ENCODE measurements at regions not wholly inside any gene's neighbourhood (a gene's known extent, or its start where the extent isn't known, plus 50 kb on each side); places are given as distances from the start of the nearest gene placed in this dataset.

- Histone ChIP-seq H3K9me2 (ENCODE audit: insufficient read depth) (no peaks in the 10 kb centered on the region), H3K4me3 (no peak overlapping the region), H3K4me2 (no peak overlapping the region), H3K79me2 (ENCODE audit: low read depth) (no peaks in the 10 kb centered on the region), H3K9me3 (ENCODE audit: insufficient read depth, low read depth) (no peaks in the 10 kb centered on the region), H3K36me3 (ENCODE audit: low read depth) (no peaks in the 10 kb centered on the region), H3K4me1 (replicated peaks; ENCODE audit: insufficient read depth) (no peaks in the 10 kb centered on the region), H3F3A (ENCODE audit: insufficient read depth, low read depth) (no peaks in the 10 kb centered on the region), H3K27me3 (ENCODE audit: insufficient read depth, low read depth) (0 out of 2 replicates have a peak, but pooled peaks cover 8% of the 10 kb centered on the region), H3K27ac (no peak overlapping the region), H4K20me1 (ENCODE audit: insufficient read depth) (no peaks in the 10 kb centered on the region), H2AFZ (no peak overlapping the region)
- intact Hi-C loops (cut with micrococcal nuclease; ENCODE audit: unreplicated experiment), result no loop called here
- POLR2A ChIA-PET (ENCODE audit: unreplicated experiment), result interaction anchor here (0.7 kb wide), 1 partner anchor 197 kb away, joined by 4 read pairs; no protein-coding TSS in a partner anchor
- CTCF ChIA-PET, result interaction anchor here (0.6 kb wide), 1 partner anchor 753 kb away, joined by 3 read pairs; no protein-coding TSS in a partner anchor
- TF ChIP-seq EZH2 (IDR thresholded peaks at IDR 0.05; ENCODE audit: low read depth) (no peak), CTCF (conservative IDR thresholded peaks at IDR 0.05) (no peak)
- no TSS peak for BruUV-seq (replicated peaks)
- DNase-seq, result no peak
Measured at GRCh38 chr1:240014051-240014450, 77.6 kb upstream of the FMN2 start.

- H3K4me1 ChIP-seq (replicated peaks; ENCODE audit: insufficient read depth), result no peaks in the 10 kb centered on the region
- H3K27ac ChIP-seq, result no peak overlapping the region
- H4K20me1 ChIP-seq (ENCODE audit: insufficient read depth), result 0 out of 2 replicates have a peak, but pooled peaks cover 3% of the 10 kb centered on the region
- intact Hi-C loops (cut with micrococcal nuclease; ENCODE audit: unreplicated experiment), result no loop called here
- H3K4me3 ChIP-seq, result no peak overlapping the region
- POLR2A ChIA-PET (ENCODE audit: unreplicated experiment), result no interaction called here
- H3F3A ChIP-seq (ENCODE audit: insufficient read depth, low read depth), result no peaks in the 10 kb centered on the region
- no peaks in the 10 kb centered on the region for H3K36me3 ChIP-seq (ENCODE audit: low read depth)
- no peak overlapping the region for H3K4me2 ChIP-seq
- no peak for DNase-seq
- no peaks in the 10 kb centered on the region for H3K9me3 ChIP-seq (ENCODE audit: insufficient read depth, low read depth)
- 0 out of 2 replicates have a peak, but pooled peaks cover 8% of the 10 kb centered on the region for H3K27me3 ChIP-seq (ENCODE audit: insufficient read depth, low read depth)
- no peak overlapping the region for H2AFZ ChIP-seq
- CTCF ChIA-PET, result no interaction called here
- H3K9me2 ChIP-seq (ENCODE audit: insufficient read depth), result no peaks in the 10 kb centered on the region
- TF ChIP-seq CTCF (conservative IDR thresholded peaks at IDR 0.05) (no peak), EZH2 (IDR thresholded peaks at IDR 0.05; ENCODE audit: low read depth) (no peak)
- no TSS peak for BruUV-seq (replicated peaks)
- H3K79me2 ChIP-seq (ENCODE audit: low read depth), result no peaks in the 10 kb centered on the region
Measured at GRCh38 chr1:240018617-240019016, 73.1 kb upstream of the FMN2 start.

- Histone ChIP-seq H3K27ac (no peak overlapping the region), H3K4me3 (no peak overlapping the region), H3K9me2 (ENCODE audit: insufficient read depth) (no peaks in the 10 kb centered on the region), H3F3A (ENCODE audit: insufficient read depth, low read depth) (no peaks in the 10 kb centered on the region), H3K4me1 (replicated peaks; ENCODE audit: insufficient read depth) (no peaks in the 10 kb centered on the region), H3K4me2 (no peak overlapping the region), H3K79me2 (ENCODE audit: low read depth) (no peaks in the 10 kb centered on the region), H4K20me1 (ENCODE audit: insufficient read depth) (0 out of 2 replicates have a peak, but pooled peaks cover 3% of the 10 kb centered on the region), H3K36me3 (ENCODE audit: low read depth) (no peaks in the 10 kb centered on the region), H3K9me3 (ENCODE audit: insufficient read depth, low read depth) (no peaks in the 10 kb centered on the region), H3K27me3 (ENCODE audit: insufficient read depth, low read depth) (peaks cover 11% of the 10 kb centered on the region; the same call in 1 of the 2 replicates), H2AFZ (no peak overlapping the region)
- POLR2A ChIA-PET (ENCODE audit: unreplicated experiment), result no interaction called here
- TF ChIP-seq CTCF (conservative IDR thresholded peaks at IDR 0.05), result no peak
- TF ChIP-seq EZH2 (IDR thresholded peaks at IDR 0.05; ENCODE audit: low read depth), result no peak
- BruUV-seq (replicated peaks), result no TSS peak
- CTCF ChIA-PET, result no interaction called here
- no peak for DNase-seq
- intact Hi-C loops (cut with micrococcal nuclease; ENCODE audit: unreplicated experiment), result no loop called here
Measured at GRCh38 chr1:240019524-240019923, 72.2 kb upstream of the FMN2 start.

All from PC-9 (cell line).